K562 (cell line): ENCODE measurements at regions not wholly inside any gene's neighbourhood (a gene's known extent, or its start where the extent isn't known, plus 50 kb on each side); places are given as distances from the start of the nearest gene placed in this dataset.

Experiments used
- ATAC-seq: fragments of 200-7000 bp; cut with Tn5 transposase; 3 replicates; pipeline ENCODE4 v1.9.1; 2020; ENCODE audit warnings: moderate library complexity
- BruUV-seq: library from RNA; stranded (reverse); fragments of 400-500 nt; replicated peaks from 2 replicates; lab custom pipeline; 2021; lab: Mats Ljungman, UMichigan
- CTCF ChIA-PET: fragments of 300-600 bp; formaldehyde crosslinking; extraction: SDS; loops from one replicate; lab custom pipeline; 2021; ENCODE audit warnings: low intra/inter-chr PET ratio; lab: Yijun Ruan, JAX
- POLR2A ChIA-PET: fragments of 300-600, 350-650 bp; sonication (Branson Sonifier 250); formaldehyde crosslinking; extraction: SDS; loops from one replicate; lab custom pipeline; 2021; ENCODE audit warnings: antibody characterized with exemption, inconsistent platforms; lab: Yijun Ruan, JAX
- DNase-seq, 4 experiments: peaks; one replicate each; pipeline versions ENCODE4 v3.0.0 to v3.0.0-alpha.2; 2011 to 2018; ENCODE audit warnings: low spot score in 3 of 4, mixed read lengths in 3 of 4; ENCODE audit errors: extremely low read depth in 1 of 4
- FAIRE-seq: peaks from 2 replicates; lab custom pipeline; 2011; peaks lifted over from hg19 to GRCh38; lab: Jason Lieb, UNC
- H2AFZ ChIP-seq: 2 replicates; pipeline ENCODE4 v1.6.0; 2011; ENCODE audit warnings: low read depth, low read length, control low read depth, inconsistent platforms
- H3K27ac ChIP-seq: fragments of 200-600 bp; 3 replicates; pipeline ENCODE4 v1.8.0; 2011; ENCODE audit warnings: low read depth, mild to moderate bottlenecking, control low read depth, inconsistent platforms, low read length, moderate library complexity, mixed read lengths; ENCODE audit errors: extremely low read depth
- H3K27me3 ChIP-seq, 2 experiments: fragments of 300-600 bp in 1 of 2; 2 replicates in 1 of 2; 3 replicates in 1 of 2; pipeline versions ENCODE4 v1.6.0 to v1.8.0; 2011; ENCODE audit warnings: inconsistent platforms in 2 of 2, low read length in 2 of 2, mild to moderate bottlenecking in 1 of 2, mixed read lengths in 1 of 2, moderate library complexity in 1 of 2; ENCODE audit not compliant: control insufficient read depth in 2 of 2, insufficient read depth in 2 of 2
- H3K36me3 ChIP-seq: fragments of 300-600 bp; 3 replicates; pipeline ENCODE4 v1.8.0; 2011; ENCODE audit warnings: mild to moderate bottlenecking, low read length, inconsistent platforms; ENCODE audit not compliant: control insufficient read depth, insufficient read depth
- H3K4me1 ChIP-seq, 2 experiments: fragments of 200-600 bp in 1 of 2; replicated peaks in 1 of 2; 2 replicates in 1 of 2; 3 replicates in 1 of 2; pipeline versions ENCODE4 v1.5.1 to v1.8.0; 2011; ENCODE audit warnings: inconsistent platforms in 2 of 2, low read length in 2 of 2, mild to moderate bottlenecking in 1 of 2, mixed read lengths in 1 of 2, moderate library complexity in 1 of 2; ENCODE audit not compliant: control insufficient read depth in 2 of 2, insufficient read depth in 2 of 2
- H3K4me2 ChIP-seq: 2 replicates; pipeline ENCODE4 v1.6.1; 2011; ENCODE audit warnings: low read length, control low read depth, inconsistent platforms, mixed read lengths; ENCODE audit not compliant: insufficient read depth
- H3K4me3 ChIP-seq: fragments of 200-600 bp; sonication (generic), shearing (Covaris generic); 2 replicates; pipeline ENCODE4 v1.5.1; 2016; ENCODE audit warnings: control low read depth, inconsistent platforms
- H3K79me2 ChIP-seq: fragments of 200-600 bp; 3 replicates; pipeline ENCODE4 v1.8.0; 2011; ENCODE audit warnings: low read length, inconsistent platforms; ENCODE audit not compliant: control insufficient read depth, insufficient read depth
- H3K9ac ChIP-seq, 2 experiments: 2 replicates each; pipeline versions ENCODE4 v1.6.0 to v1.6.1; 2011; ENCODE audit warnings: low read depth in 2 of 2, low read length in 2 of 2, control low read depth in 1 of 2, inconsistent platforms in 1 of 2, mild to moderate bottlenecking in 1 of 2, mixed read lengths in 1 of 2; ENCODE audit not compliant: insufficient read depth in 1 of 2
- H3K9me1 ChIP-seq: one replicate; pipeline ENCODE4 v1.6.0; 2011; ENCODE audit warnings: inconsistent platforms, mild to moderate bottlenecking, low read length, moderate library complexity; ENCODE audit not compliant: control insufficient read depth, insufficient read depth
- H3K9me3 ChIP-seq: replicated peaks from 2 replicates; pipeline ENCODE4 v1.5.1; 2011; ENCODE audit warnings: low read depth, low read length, inconsistent platforms; ENCODE audit not compliant: control insufficient read depth, insufficient read depth
- H4K20me1 ChIP-seq: replicated peaks from 2 replicates; pipeline ENCODE4 v1.6.1; 2011; ENCODE audit warnings: low read length, inconsistent platforms, mixed read lengths; ENCODE audit not compliant: control insufficient read depth, insufficient read depth
- DPF2 ChIP-seq: fragments of 450-650 bp; IDR thresholded peaks from 2 replicates; pipeline ENCODE4 v1.6.1; 2016
- E2F3 ChIP-seq: fragments of 250-450 bp; sonication (Bioruptor Pico); IDR thresholded peaks from 2 replicates; pipeline ENCODE4 v1.4.0; 2020; ENCODE audit warnings: mild to moderate bottlenecking
- FOXP1 ChIP-seq: sonication (generic); formaldehyde crosslinking; IDR thresholded peaks from 2 replicates; pipeline ENCODE4 v1.8.0; 2022; ENCODE audit warnings: mild to moderate bottlenecking, missing genetic modification reagents
- ILK ChIP-seq: fragments of 450-650 bp; IDR thresholded peaks from 2 replicates; pipeline ENCODE4 v1.6.1; 2016; ENCODE audit warnings: missing genetic modification characterization, low read depth, mild to moderate bottlenecking, missing compliant biosample characterization, moderate library complexity, borderline replicate concordance
- MEF2D ChIP-seq: conservative IDR thresholded peaks from 2 replicates; pipeline ENCODE4 v1.6.1; 2016; ENCODE audit warnings: low read depth, missing genetic modification characterization, missing compliant biosample characterization
- NFE2L1 ChIP-seq: fragments of 450-650 bp; IDR thresholded peaks from 2 replicates; pipeline ENCODE4 v1.6.1; 2016; ENCODE audit warnings: missing genetic modification characterization, low read depth, mild to moderate bottlenecking, missing compliant biosample characterization, moderate library complexity, borderline replicate concordance
- NUFIP1 ChIP-seq: fragments of 450-650 bp; IDR thresholded peaks from 2 replicates; pipeline ENCODE4 v1.6.1; 2018; ENCODE audit not compliant: partially characterized antibody
- SFPQ ChIP-seq: fragments of 200-400 bp; formaldehyde crosslinking; IDR thresholded peaks from 2 replicates; pipeline ENCODE4 v1.6.1; 2017; ENCODE audit warnings: mild to moderate bottlenecking, low read depth, low read length, moderate library complexity
- THRA ChIP-seq: fragments of 450-650 bp; IDR thresholded peaks from 2 replicates; pipeline ENCODE4 v1.6.1; 2017; ENCODE audit warnings: mild to moderate bottlenecking, moderate library complexity
- ZBTB8A ChIP-seq: fragments of 450-650 bp; IDR thresholded peaks from 2 replicates; pipeline ENCODE4 v1.6.1; 2018; ENCODE audit warnings: mild to moderate bottlenecking, moderate library complexity; ENCODE audit not compliant: partially characterized antibody
- ZNF133 ChIP-seq: fragments of 250-450 bp; sonication (Bioruptor Pico); IDR thresholded peaks from 2 replicates; pipeline ENCODE4 v1.4.0; 2020; ENCODE audit warnings: mild to moderate bottlenecking
- WGBS: fragments of 100-300 bp; shearing (Covaris generic); methylation state at CpG from one replicate; pipeline ENCODE4 v1.1.6; 2016; ENCODE audit warnings: low coverage, mixed read lengths; ENCODE audit not compliant: insufficient coverage; ENCODE audit errors: missing lambda C conversion rate; 5-methylcytosine and 5-hydroxymethylcytosine counted together
- in situ Hi-C: fragments of 300-500 bp; cut with MboI; formaldehyde crosslinking; loops from 4 replicates; pipeline ENCODE4 v1.15.0; 2018; ENCODE audit warnings: inconsistent platforms, mixed read lengths
- intact Hi-C: fragments of 100-400 bp; cut with micrococcal nuclease; formaldehyde crosslinking; loops from 2 replicates; pipeline ENCODE4 v1.14.2; 2022
- TF ChIP-seq, protein P1 (sequence below): fragments of 250-450 bp; sonication (Bioruptor Pico); IDR thresholded peaks from 2 replicates; pipeline ENCODE4 v1.8.0; 2022; ENCODE audit warnings: inconsistent platforms

- ChIA-PET CTCF (no interaction called here), POLR2A (no interaction called here)
- no peaks in the 10 kb centered on the region for H3K4me1 ChIP-seq
- H3K27me3 ChIP-seq: no peaks in the 10 kb centered on the region
- no peak overlapping the region for H3K4me3 ChIP-seq
- H3K9me1 ChIP-seq: no peaks in the 10 kb centered on the region
- FAIRE-seq (no peak), DNase-seq (no peak), ATAC-seq (no peak)
- H3K9me3 ChIP-seq: no peaks in the 10 kb centered on the region
- H3K79me2 ChIP-seq: no peaks in the 10 kb centered on the region
- 0% methylated on average over 4 of the region's 4 CpGs for WGBS
- intact Hi-C loops: no loop called here
- no peak overlapping the region for H3K4me2 ChIP-seq
- H3K9ac ChIP-seq: no peak overlapping the region
- no TSS peak for BruUV-seq
- no peak overlapping the region for H2AFZ ChIP-seq
- H3K36me3 ChIP-seq: no peaks in the 10 kb centered on the region
- H3K27ac ChIP-seq: no peak overlapping the region
- no peaks in the 10 kb centered on the region for H4K20me1 ChIP-seq
- TF ChIP-seq, protein P1, sequence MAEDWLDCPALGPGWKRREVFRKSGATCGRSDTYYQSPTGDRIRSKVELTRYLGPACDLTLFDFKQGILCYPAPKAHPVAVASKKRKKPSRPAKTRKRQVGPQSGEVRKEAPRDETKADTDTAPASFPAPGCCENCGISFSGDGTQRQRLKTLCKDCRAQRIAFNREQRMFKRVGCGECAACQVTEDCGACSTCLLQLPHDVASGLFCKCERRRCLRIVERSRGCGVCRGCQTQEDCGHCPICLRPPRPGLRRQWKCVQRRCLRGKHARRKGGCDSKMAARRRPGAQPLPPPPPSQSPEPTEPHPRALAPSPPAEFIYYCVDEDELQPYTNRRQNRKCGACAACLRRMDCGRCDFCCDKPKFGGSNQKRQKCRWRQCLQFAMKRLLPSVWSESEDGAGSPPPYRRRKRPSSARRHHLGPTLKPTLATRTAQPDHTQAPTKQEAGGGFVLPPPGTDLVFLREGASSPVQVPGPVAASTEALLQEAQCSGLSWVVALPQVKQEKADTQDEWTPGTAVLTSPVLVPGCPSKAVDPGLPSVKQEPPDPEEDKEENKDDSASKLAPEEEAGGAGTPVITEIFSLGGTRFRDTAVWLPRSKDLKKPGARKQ (CRISPR knock-in tag): no peak
- no peak for TF ChIP-seq FOXP1 (CRISPR knock-in tag)
- TF ChIP-seq SFPQ: no peak
- TF ChIP-seq E2F3 (CRISPR knock-in tag): no peak
- TF ChIP-seq NFE2L1 (tag): no peak
- TF ChIP-seq THRA: no peak
- TF ChIP-seq DPF2: no peak
- TF ChIP-seq ZBTB8A: no peak
- TF ChIP-seq MEF2D (tag): no peak
- TF ChIP-seq NUFIP1: no peak
- no peak for TF ChIP-seq ZNF133 (CRISPR knock-in tag)
- no peak for TF ChIP-seq ILK
- in situ Hi-C loops: no loop called here
Observed at GRCh38 chr13:58994077-58994476, 1169.7 kb downstream of the DIAPH3 start.
